Ramos (cell line): ENCODE measurements at regions not wholly inside any gene's neighbourhood (a gene's known extent, or its start where the extent isn't known, plus 50 kb on each side); places are given as distances from the start of the nearest gene placed in this dataset.
"Not testable (repeated sequence)": the region's sequence is repeated elsewhere in the genome, so short reads cannot be mapped to it uniquely, and the experiment has no call there.

Experiments used
- in situ Hi-C: fragments of 300-500 bp; cut with MboI; formaldehyde crosslinking; loops from one replicate; pipeline ENCODE4 v1.14.3; 2022; ENCODE audit warnings: low sequenced_read_pairs; ENCODE audit not compliant: unreplicated experiment

- in situ Hi-C loops = loop anchor here (25.0 kb wide), 1 partner anchor 879 kb away; no protein-coding TSS in a partner anchor
Measured at GRCh38 chr2:44083054-44083453, 85.6 kb upstream of the PPM1B start.

- in situ Hi-C loops = loop anchor here (25.0 kb wide), 1 partner anchor 877 kb away; no protein-coding TSS in a partner anchor
Measured at GRCh38 chr2:44084850-44085249, 83.8 kb upstream of the PPM1B start.

- in situ Hi-C loops = loop anchor here (25.0 kb wide), 1 partner anchor 876 kb away; no protein-coding TSS in a partner anchor
Measured at GRCh38 chr2:44086629-44087028, 82.0 kb upstream of the PPM1B start.

- in situ Hi-C loops = loop anchor here (25.0 kb wide), 1 partner anchor 875 kb away; no protein-coding TSS in a partner anchor
Measured at GRCh38 chr2:44087036-44087713, 81.5 kb upstream of the PPM1B start.

- in situ Hi-C loops = loop anchor here (25.0 kb wide), 1 partner anchor 875 kb away; no protein-coding TSS in a partner anchor
Measured at GRCh38 chr2:44087714-44088092, 81.0 kb upstream of the PPM1B start.

GRCh38 chr2:44092519-44092918 is 76.2 kb upstream of the PPM1B start:
- in situ Hi-C loops = loop anchor here (25.0 kb wide), 1 partner anchor 870 kb away; no protein-coding TSS in a partner anchor

- in situ Hi-C loops = loop anchor here (25.0 kb wide), 1 partner anchor 868 kb away; no protein-coding TSS in a partner anchor
Measured at GRCh38 chr2:44093970-44094369, 74.7 kb upstream of the PPM1B start.

GRCh38 chr2:44097322-44097907 is 71.3 kb upstream of the PPM1B start:
- in situ Hi-C loops = loop anchor here (25.0 kb wide), 1 partner anchor 865 kb away; no protein-coding TSS in a partner anchor

- in situ Hi-C loops = loop anchor here (25.0 kb wide), 1 partner anchor 864 kb away; no protein-coding TSS in a partner anchor
Measured at GRCh38 chr2:44098050-44098449, 70.6 kb upstream of the PPM1B start.

GRCh38 chr2:44098891-44099290 is 69.8 kb upstream of the PPM1B start:
- in situ Hi-C loops = loop anchor here (25.0 kb wide), 1 partner anchor 863 kb away; no protein-coding TSS in a partner anchor

- in situ Hi-C loops = no loop called here
Measured at GRCh38 chr2:44100351-44100750, 68.3 kb upstream of the PPM1B start.

GRCh38 chr2:44101246-44101645 is 67.4 kb upstream of the PPM1B start:
- in situ Hi-C loops = no loop called here

- in situ Hi-C loops = no loop called here
Measured at GRCh38 chr2:44102790-44103562, 65.7 kb upstream of the PPM1B start.

- in situ Hi-C loops = no loop called here
Measured at GRCh38 chr2:44103639-44104038, 65.0 kb upstream of the PPM1B start.

GRCh38 chr2:44104855-44105271 is 63.8 kb upstream of the PPM1B start:
- in situ Hi-C loops = no loop called here

- in situ Hi-C loops = not testable (repeated sequence)
Measured at GRCh38 chr2:44106509-44106908, 62.2 kb upstream of the PPM1B start.

GRCh38 chr2:44107086-44107740 is 61.5 kb upstream of the PPM1B start:
- in situ Hi-C loops = no loop called here

GRCh38 chr2:44107974-44108373 is 60.7 kb upstream of the PPM1B start:
- in situ Hi-C loops = no loop called here

GRCh38 chr2:44109166-44109565 is 59.5 kb upstream of the PPM1B start:
- in situ Hi-C loops = no loop called here

- in situ Hi-C loops = no loop called here
Measured at GRCh38 chr2:44110444-44110843, 58.2 kb upstream of the PPM1B start.
